SIG-M5 treated with dmso at 0.1 percent for 504 hours (cell line): ENCODE measurements at regions not wholly inside any gene's neighbourhood (a gene's known extent, or its start where the extent isn't known, plus 50 kb on each side); places are given as distances from the start of the nearest gene placed in this dataset.
"Not testable (repeated sequence)": the region's sequence is repeated elsewhere in the genome, so short reads cannot be mapped to it uniquely, and the experiment has no call there.

Experiments
- DNase-seq: peaks from one replicate; lab custom pipeline; 2025; ENCODE audit not compliant: unreplicated experiment; lab: John Stamatoyannopoulos, UW

- peak; percentile 16 for DNase-seq
Measured at GRCh38 chr4:106530024-106530361, 161.4 kb upstream of the GIMD1 start.

DNA sequence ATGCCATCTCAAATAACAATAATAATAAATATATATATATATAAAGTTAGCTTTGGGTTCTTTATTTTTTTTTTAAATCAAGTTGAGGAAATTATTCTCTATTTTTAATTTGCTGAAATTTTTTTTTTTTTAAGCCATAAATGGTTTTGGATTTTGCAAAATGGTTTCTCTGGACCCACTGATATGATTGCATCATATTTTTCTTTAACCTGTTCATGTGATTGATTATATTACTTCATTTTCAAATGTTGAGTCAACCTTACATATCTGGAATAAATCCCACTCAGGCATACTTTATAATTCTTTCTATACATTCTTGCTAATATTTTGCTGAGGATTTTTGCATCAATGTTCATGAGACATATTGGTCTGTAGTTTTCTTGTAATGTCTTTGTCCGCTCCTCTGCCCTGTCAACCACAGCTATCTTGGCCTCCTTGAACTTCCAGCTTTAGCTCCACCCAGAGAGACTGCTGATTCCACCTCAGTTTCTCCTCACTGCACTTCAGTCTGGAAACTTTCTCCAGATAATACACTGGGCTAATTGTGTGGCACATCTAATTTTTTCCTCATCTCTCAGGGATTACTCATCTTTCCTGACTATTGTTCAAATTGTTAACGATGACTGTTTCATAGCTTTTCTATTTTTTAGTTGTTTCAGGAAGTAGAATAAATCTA lies 160.9 kb upstream of the GIMD1 start:
- DNase-seq = no peak

GRCh38 chr4:106527316-106527715 lies 158.7 kb upstream of the GIMD1 start:
- DNase-seq = no peak

GRCh38 chr4:106525425-106525824 lies 156.8 kb upstream of the GIMD1 start:
- DNase-seq = not testable (repeated sequence)

GRCh38 chr4:106524772-106525171 lies 156.2 kb upstream of the GIMD1 start:
- DNase-seq = not testable (repeated sequence)

DNA sequence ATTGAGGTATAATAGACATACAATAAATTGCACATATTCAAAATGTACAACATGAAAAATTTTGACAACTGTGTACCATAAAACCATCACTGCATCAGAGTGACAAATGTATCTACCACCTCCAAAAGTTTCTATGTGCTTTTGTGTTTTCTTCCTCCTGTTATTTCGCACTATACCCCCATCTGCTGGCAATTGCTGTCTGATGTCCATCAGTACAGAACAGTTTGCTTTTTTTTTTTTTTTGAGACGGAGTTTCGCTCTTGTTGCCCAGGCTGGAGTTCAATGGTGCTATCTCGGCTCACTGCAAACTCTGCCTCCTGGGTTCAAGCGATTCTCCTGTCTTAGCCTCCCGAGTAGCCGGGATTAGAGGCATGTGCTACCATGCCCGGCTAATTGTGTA lies 154.3 kb upstream of the GIMD1 start:
- DNase-seq = peak; percentile 12

- DNase-seq = no peak
Measured at GRCh38 chr4:106512706-106513105, 144.1 kb upstream of the GIMD1 start.

- no peak for DNase-seq
Measured at GRCh38 chr4:106507440-106507839, 138.9 kb upstream of the GIMD1 start.

- no peak for DNase-seq
Measured at GRCh38 chr4:106503116-106504050, 134.8 kb upstream of the GIMD1 start.

DNA sequence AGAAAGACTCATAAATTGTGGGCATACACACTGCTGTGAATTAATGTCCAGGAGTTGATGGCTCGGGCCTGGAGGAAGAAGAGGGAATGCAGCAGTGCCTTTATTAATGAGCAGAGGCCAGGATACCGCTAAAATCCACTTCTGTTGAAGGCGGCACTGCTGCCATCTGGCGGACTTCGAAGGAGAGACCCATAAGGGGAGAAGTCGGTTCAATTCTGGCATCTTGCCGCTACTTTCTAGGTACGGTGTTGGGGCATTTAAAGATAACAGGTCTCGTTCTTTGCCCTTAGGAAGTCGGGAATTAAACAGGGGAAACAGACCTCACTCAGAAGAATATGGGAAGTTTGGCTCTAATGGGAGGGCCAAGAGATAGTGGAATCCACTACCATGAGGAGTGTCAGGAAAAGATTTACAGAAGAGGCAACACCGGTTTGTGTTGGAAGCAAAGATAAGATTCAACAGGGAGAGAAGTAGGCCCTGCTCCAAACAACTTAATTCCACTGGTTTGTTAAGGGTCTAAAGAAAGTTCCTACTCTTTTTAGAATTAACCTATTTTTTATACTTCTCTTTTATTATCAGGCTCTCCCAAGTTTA lies 133.6 kb upstream of the GIMD1 start:
- DNase-seq = peak; percentile 61

GRCh38 chr4:106497271-106497670 lies 128.7 kb upstream of the GIMD1 start:
- no peak for DNase-seq

DNA sequence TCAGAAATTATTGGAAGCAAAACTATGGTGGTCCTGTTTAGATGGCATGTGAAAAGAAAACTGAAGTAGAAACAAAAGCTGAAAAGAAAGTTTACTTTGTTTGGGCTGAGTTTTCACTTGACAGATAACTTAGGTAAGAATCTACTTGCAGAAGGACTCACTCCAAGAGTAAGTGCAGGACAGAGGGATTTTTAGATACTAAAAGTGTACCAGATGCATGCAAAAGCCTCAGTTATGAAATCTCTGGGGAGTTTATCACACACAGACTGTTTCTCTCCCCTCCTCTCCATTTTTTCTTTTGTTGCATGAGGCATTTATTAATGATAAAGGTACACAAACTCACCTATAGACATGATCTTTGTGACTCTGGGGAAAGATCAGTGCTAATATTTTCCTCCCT lies 127.5 kb upstream of the GIMD1 start:
- no peak for DNase-seq

DNA sequence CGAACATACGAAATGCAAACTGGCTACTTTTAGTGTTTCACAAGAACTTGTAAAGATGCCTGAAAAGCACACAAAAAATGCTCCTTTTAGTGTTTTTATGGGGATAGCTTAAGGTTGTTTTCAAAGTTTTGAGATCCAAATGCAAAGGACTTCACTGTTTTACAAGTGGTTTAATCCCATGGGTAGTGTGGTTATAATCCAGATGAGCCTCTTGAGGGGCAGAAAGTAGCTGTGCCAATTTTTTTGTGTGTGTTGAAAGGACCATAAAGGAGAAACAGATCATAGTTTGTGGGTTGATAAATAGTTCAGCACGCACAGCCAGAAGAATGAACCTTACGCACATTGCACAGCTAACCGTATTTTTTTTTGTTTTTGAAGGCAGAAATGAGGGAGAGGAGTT lies 126.9 kb upstream of the GIMD1 start:
- no peak for DNase-seq

- no peak for DNase-seq
Measured at GRCh38 chr4:106494066-106494465, 125.5 kb upstream of the GIMD1 start.

GRCh38 chr4:106493086-106493485 lies 124.5 kb upstream of the GIMD1 start:
- no peak for DNase-seq

DNA sequence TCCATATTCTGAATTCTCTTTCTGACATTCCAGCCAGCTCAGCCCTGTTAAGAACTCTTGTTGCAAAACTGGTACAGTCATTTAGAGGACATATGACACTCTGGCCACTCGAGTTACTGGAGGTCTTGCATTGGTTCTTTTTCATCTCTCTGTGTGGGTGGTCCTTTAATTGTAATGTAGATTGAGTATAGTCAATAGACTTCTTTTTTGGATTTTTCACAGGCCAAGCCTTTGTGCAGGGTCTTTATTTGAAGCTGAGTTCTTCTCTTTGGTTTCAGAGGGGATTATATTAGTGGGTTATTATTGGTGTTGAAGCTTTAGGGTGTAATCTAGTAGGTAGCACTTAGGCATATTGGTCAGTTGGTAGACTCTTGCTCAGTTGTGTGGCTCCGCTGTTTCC lies 118.0 kb upstream of the GIMD1 start:
- DNase-seq = no peak

- DNase-seq = no peak
Measured at GRCh38 chr4:106481801-106482200, 113.2 kb upstream of the GIMD1 start.

DNA sequence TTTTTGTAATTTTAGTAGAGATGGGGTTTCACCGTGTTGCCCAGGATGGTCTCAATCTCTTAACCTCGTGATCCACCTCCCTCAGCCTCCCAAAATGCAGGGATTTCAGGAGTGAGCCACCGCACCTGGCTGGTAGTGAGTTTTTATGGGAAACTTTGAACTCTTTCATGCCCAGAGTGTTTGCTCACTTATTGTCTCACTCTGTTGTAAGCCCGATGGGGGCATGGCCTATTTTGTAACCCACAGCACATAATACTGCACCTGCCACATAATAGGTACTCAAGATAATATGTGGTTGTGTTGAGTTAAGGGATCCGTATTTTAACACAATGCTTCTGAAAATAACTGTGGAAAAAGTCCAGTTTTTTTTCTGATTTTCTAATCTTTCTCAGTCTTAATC lies 109.6 kb upstream of the GIMD1 start:
- no peak for DNase-seq

DNA sequence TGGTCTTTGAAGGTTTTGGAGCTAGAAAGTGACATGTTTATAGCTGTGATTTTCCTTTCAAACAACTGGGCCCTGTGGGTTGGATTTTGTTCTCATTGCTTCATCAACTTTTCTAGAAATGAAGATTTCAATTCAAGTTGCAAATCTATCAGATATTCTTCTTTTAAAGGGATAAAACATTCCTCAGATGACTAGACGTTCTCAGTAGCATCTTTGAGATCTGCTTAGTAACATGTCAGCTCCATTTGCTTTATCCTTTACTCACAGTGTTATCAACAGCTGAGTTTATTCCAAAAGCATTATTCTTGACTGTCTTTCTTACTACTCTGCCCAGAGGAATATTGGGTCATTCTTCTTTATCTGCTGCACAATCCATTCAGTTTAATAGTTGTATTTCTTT lies 108.2 kb upstream of the GIMD1 start:
- no peak for DNase-seq

GRCh38 chr4:106473515-106473914 lies 104.9 kb upstream of the GIMD1 start:
- no peak for DNase-seq

DNA sequence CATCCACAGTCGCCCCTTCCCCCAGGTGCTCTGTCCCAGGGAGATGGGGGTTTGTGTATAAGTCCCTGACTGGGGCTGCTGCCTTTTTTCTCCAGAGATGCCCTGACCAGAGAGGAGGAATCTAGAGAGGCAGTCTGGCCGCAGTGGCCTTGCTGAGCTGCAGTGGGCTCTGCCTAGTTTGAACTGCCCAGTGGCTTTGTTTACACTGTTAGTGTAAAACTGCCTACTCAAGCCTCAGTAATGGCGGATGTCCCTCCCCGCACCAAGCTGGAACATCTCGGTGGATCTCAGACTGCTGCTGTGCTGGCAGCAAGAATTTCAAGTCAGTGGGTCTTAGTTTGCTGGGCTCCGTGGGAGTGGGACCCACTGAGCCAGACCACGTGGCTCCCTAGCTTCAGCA lies 102.6 kb upstream of the GIMD1 start:
- no peak for DNase-seq

GRCh38 chr4:106463622-106464021 lies 95.0 kb upstream of the GIMD1 start:
- no peak for DNase-seq
